GM12875 (cell line): ENCODE measurements at regions not wholly inside any gene's neighbourhood (a gene's known extent, or its start where the extent isn't known, plus 50 kb on each side); places are given as distances from the start of the nearest gene placed in this dataset.

ENCODE experiments used
- H3K4me3 ChIP-seq: one replicate; pipeline ENCODE4 v1.5.1; 2011; ENCODE audit warnings: low read depth, low read length, control low read depth
- CTCF ChIP-seq: IDR thresholded peaks from 2 replicates; pipeline ENCODE4 v1.5.1; 2011; ENCODE audit warnings: low read depth, mild to moderate bottlenecking, control low read depth, inconsistent platforms, low read length, moderate library complexity, borderline replicate concordance; ENCODE audit not compliant: insufficient read depth

GRCh38 chr19:31583148-31583547 is 233.9 kb upstream of the TSHZ3 start:
- TF ChIP-seq CTCF: no peak
- H3K4me3 ChIP-seq: no peak overlapping the region

GRCh38 chr19:31586282-31586681 is 237.0 kb upstream of the TSHZ3 start:
- no peak for TF ChIP-seq CTCF
- no peak overlapping the region for H3K4me3 ChIP-seq

GRCh38 chr19:31589109-31589508 is 239.9 kb upstream of the TSHZ3 start:
- no peak for TF ChIP-seq CTCF
- H3K4me3 ChIP-seq: no peak overlapping the region

- TF ChIP-seq CTCF: no peak
- H3K4me3 ChIP-seq: no peak overlapping the region
Observed at GRCh38 chr19:31591258-31591657, 242.0 kb upstream of the TSHZ3 start.

- no peak overlapping the region for H3K4me3 ChIP-seq
- no peak for TF ChIP-seq CTCF
Observed at GRCh38 chr19:31592456-31592855, 243.2 kb upstream of the TSHZ3 start.

- no peak overlapping the region for H3K4me3 ChIP-seq
- TF ChIP-seq CTCF: no peak
Observed at GRCh38 chr19:31594701-31595100, 245.5 kb upstream of the TSHZ3 start.

- no peak overlapping the region for H3K4me3 ChIP-seq
- TF ChIP-seq CTCF: no peak
Observed at GRCh38 chr19:31595521-31595920, 246.3 kb upstream of the TSHZ3 start.
